ENCODE measurements at regions not wholly inside any gene's neighbourhood (a gene's known extent, or its start where the extent isn't known, plus 50 kb on each side); places are given as distances from the start of the nearest gene placed in this dataset.

DNA sequence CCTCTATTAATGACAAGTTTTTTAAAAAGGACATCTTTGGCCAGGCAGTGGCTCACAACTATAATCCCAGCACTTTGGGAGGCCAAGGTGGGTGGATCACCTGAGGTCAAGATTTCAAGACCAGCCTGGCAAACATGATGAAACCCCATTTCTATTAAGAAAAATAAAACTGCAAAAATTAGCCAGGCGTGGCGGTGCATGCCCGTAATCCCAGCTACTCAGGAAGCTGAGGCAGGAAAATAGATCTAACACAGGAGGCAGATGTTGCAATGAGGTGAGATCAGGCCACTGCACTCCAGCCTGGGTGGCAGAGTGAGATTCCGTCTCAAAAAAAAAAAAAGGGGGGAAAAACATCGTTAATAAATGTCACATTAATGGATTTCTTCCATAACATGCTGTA lies 1805.4 kb downstream of the C4orf33 start:
- H3K4me1 ChIP-seq (ENCODE audit: control insufficient read depth in 1 of 2, low read depth in 2 of 2) = no peaks in the 10 kb centered on the region
- H3K36me3 ChIP-seq = no peaks in the 10 kb centered on the region
- DNase-seq (ENCODE audit: low spot score) (no peak), ATAC-seq (ENCODE audit: insufficient number of reproducible peaks, low FRiP score, low read depth) (no peak)
- TF ChIP-seq, protein P1, sequence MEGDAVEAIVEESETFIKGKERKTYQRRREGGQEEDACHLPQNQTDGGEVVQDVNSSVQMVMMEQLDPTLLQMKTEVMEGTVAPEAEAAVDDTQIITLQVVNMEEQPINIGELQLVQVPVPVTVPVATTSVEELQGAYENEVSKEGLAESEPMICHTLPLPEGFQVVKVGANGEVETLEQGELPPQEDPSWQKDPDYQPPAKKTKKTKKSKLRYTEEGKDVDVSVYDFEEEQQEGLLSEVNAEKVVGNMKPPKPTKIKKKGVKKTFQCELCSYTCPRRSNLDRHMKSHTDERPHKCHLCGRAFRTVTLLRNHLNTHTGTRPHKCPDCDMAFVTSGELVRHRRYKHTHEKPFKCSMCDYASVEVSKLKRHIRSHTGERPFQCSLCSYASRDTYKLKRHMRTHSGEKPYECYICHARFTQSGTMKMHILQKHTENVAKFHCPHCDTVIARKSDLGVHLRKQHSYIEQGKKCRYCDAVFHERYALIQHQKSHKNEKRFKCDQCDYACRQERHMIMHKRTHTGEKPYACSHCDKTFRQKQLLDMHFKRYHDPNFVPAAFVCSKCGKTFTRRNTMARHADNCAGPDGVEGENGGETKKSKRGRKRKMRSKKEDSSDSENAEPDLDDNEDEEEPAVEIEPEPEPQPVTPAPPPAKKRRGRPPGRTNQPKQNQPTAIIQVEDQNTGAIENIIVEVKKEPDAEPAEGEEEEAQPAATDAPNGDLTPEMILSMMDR (IDR thresholded peaks at IDR 0.05) = no peak
- H3K27me3 ChIP-seq (replicated peaks; ENCODE audit: insufficient read depth) = no peaks in the 10 kb centered on the region
- no peaks in the 10 kb centered on the region for H3K9me3 ChIP-seq
- H3K4me3 ChIP-seq = no peak overlapping the region
- H3K27ac ChIP-seq = no peak overlapping the region

- H3K27me3 ChIP-seq (replicated peaks; ENCODE audit: insufficient read depth) = no peaks in the 10 kb centered on the region
- DNase-seq (ENCODE audit: low spot score) (no peak), ATAC-seq (ENCODE audit: insufficient number of reproducible peaks, low FRiP score, low read depth) (no peak)
- H3K36me3 ChIP-seq = no peaks in the 10 kb centered on the region
- no peak overlapping the region for H3K4me3 ChIP-seq
- TF ChIP-seq, protein P1 (IDR thresholded peaks at IDR 0.05) = no peak
- no peaks in the 10 kb centered on the region for H3K9me3 ChIP-seq
- no peaks in the 10 kb centered on the region for H3K4me1 ChIP-seq (ENCODE audit: control insufficient read depth in 1 of 2, low read depth in 2 of 2)
- H3K27ac ChIP-seq = no peak overlapping the region
Observed at GRCh38 chr4:130922955-130923354, 1827.0 kb downstream of the C4orf33 start.

DNA sequence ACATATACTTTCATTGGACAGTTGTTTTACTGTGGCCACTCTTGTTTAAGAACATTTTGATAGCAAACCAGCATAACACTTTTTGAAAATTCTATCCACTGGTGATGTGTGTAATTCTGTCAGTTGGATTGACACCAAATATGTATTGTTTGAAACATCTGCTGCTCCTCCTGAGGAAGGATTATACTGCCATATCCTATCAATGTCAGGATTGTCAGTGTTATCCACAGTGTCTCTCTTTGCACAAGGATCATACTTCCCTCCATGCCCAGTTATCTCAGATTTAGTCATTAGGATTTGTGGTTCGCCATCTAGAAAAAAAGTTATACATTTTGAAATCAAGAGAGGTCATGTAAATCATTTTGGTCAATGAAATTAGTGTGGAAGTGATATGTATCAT lies 1859.6 kb downstream of the C4orf33 start:
- Histone ChIP-seq H3K27ac (no peak overlapping the region), H3K9me3 (no peaks in the 10 kb centered on the region), H3K4me1 (ENCODE audit: control insufficient read depth in 1 of 2, low read depth in 2 of 2) (no peaks in the 10 kb centered on the region), H3K36me3 (no peaks in the 10 kb centered on the region), H3K4me3 (no peak overlapping the region), H3K27me3 (replicated peaks; ENCODE audit: insufficient read depth) (no peaks in the 10 kb centered on the region)
- ATAC-seq (ENCODE audit: insufficient number of reproducible peaks, low FRiP score, low read depth) (no peak), DNase-seq (ENCODE audit: low spot score) (no peak)
- TF ChIP-seq, protein P1 (IDR thresholded peaks at IDR 0.05) = no peak

- ATAC-seq (ENCODE audit: insufficient number of reproducible peaks, low FRiP score, low read depth) = no peak
Observed at GRCh38 chr4:130985371-130985770, 1889.4 kb downstream of the C4orf33 start.

GRCh38 chr4:130995988-130996387 lies 1900.0 kb downstream of the C4orf33 start:
- H3K27ac ChIP-seq = no peak overlapping the region
- H3K27me3 ChIP-seq (replicated peaks; ENCODE audit: insufficient read depth) = no peaks in the 10 kb centered on the region
- ATAC-seq (ENCODE audit: insufficient number of reproducible peaks, low FRiP score, low read depth) (no peak), DNase-seq (ENCODE audit: low spot score) (no peak)
- no peaks in the 10 kb centered on the region for H3K4me1 ChIP-seq (ENCODE audit: control insufficient read depth in 1 of 2, low read depth in 2 of 2)
- H3K36me3 ChIP-seq = no peaks in the 10 kb centered on the region
- no peaks in the 10 kb centered on the region for H3K9me3 ChIP-seq
- H3K4me3 ChIP-seq = no peak overlapping the region
- TF ChIP-seq, protein P1 (IDR thresholded peaks at IDR 0.05) = no peak

More at GRCh38 chr4:130985371-130985770, 1889.4 kb downstream of the C4orf33 start:
- Histone ChIP-seq H3K27ac (no peak overlapping the region), H3K4me3 (no peak overlapping the region), H3K9me3 (no peaks in the 10 kb centered on the region), H3K27me3 (replicated peaks; ENCODE audit: insufficient read depth) (no peaks in the 10 kb centered on the region), H3K36me3 (no peaks in the 10 kb centered on the region), H3K4me1 (ENCODE audit: control insufficient read depth in 1 of 2, low read depth in 2 of 2) (no peaks in the 10 kb centered on the region)
- DNase-seq (ENCODE audit: low spot score) = no peak
- TF ChIP-seq, protein P1 (IDR thresholded peaks at IDR 0.05) = no peak

Data from thoracic aorta (tissue), 2 donors.